GM23248 (cell line): ENCODE measurements at regions not wholly inside any gene's neighbourhood (a gene's known extent, or its start where the extent isn't known, plus 50 kb on each side); places are given as distances from the start of the nearest gene placed in this dataset.
A peak's percentile ranks its signal among the peaks of the same experiment; 100 is the strongest.

Experiments used
- DNase-seq: peaks from one replicate; pipeline ENCODE4 v3.0.0-alpha.2; 2015
- H2AFZ ChIP-seq: fragments of 200-600 bp; sonication (generic); 2 replicates; pipeline ENCODE4 v1.6.1; 2016; ENCODE audit warnings: antibody characterized with exemption
- H3F3A ChIP-seq: fragments of 200-600 bp; sonication (generic); 2 replicates; pipeline ENCODE4 v1.6.1; 2016; ENCODE audit warnings: mild to moderate bottlenecking, antibody characterized with exemption, mixed run types; ENCODE audit not compliant: insufficient read depth
- H3K27ac ChIP-seq: fragments of 200-600 bp; sonication (generic); 2 replicates; pipeline ENCODE4 v1.5.1; 2016; ENCODE audit warnings: mild to moderate bottlenecking
- H3K27me3 ChIP-seq: fragments of 200-600 bp; sonication (generic); replicated peaks from 2 replicates; pipeline ENCODE4 v1.6.1; 2016; ENCODE audit warnings: mild to moderate bottlenecking; ENCODE audit not compliant: insufficient read depth
- H3K36me3 ChIP-seq: fragments of 200-600 bp; sonication (generic); 2 replicates; pipeline ENCODE4 v1.6.1; 2016; ENCODE audit warnings: low read depth, mild to moderate bottlenecking
- H3K4me1 ChIP-seq: fragments of 200-600 bp; sonication (generic); 2 replicates; pipeline ENCODE4 v1.6.1; 2016; ENCODE audit warnings: mild to moderate bottlenecking; ENCODE audit not compliant: insufficient read depth
- H3K4me2 ChIP-seq: fragments of 200-600 bp; sonication (generic); one replicate; pipeline ENCODE4 v1.6.1; 2016; ENCODE audit warnings: mild to moderate bottlenecking; ENCODE audit not compliant: unreplicated experiment
- H3K4me3 ChIP-seq: fragments of 200-600 bp; sonication (generic); 2 replicates; pipeline ENCODE4 v1.5.1; 2016; ENCODE audit warnings: mild to moderate bottlenecking
- H3K79me2 ChIP-seq: fragments of 200-600 bp; sonication (generic); 2 replicates; pipeline ENCODE4 v1.6.1; 2016; ENCODE audit warnings: mild to moderate bottlenecking; ENCODE audit not compliant: insufficient read depth
- H3K9ac ChIP-seq: fragments of 200-600 bp; sonication (generic); 2 replicates; pipeline ENCODE4 v1.6.1; 2016; ENCODE audit warnings: mild to moderate bottlenecking
- H3K9me2 ChIP-seq: fragments of 200-600 bp; sonication (generic); 2 replicates; pipeline ENCODE4 v1.6.1; 2016; ENCODE audit warnings: mixed run types, mild to moderate bottlenecking, moderate library complexity; ENCODE audit not compliant: insufficient read depth
- H3K9me3 ChIP-seq: fragments of 200-600 bp; sonication (generic); one replicate; pipeline ENCODE4 v1.6.1; 2017; ENCODE audit warnings: low read depth
- H4K20me1 ChIP-seq: fragments of 200-600 bp; sonication (generic); 2 replicates; pipeline ENCODE4 v1.6.0; 2016; ENCODE audit not compliant: insufficient read depth
- EZH2 ChIP-seq: fragments of 200-600 bp; sonication (generic); IDR thresholded peaks from 2 replicates; pipeline ENCODE4 v1.6.1; 2018; ENCODE audit warnings: antibody characterized with exemption, mild to moderate bottlenecking; ENCODE audit not compliant: insufficient read depth, poor library complexity, severe bottlenecking
- EZH2phosphoT487 ChIP-seq: fragments of 200-600 bp; sonication (generic); IDR thresholded peaks from 2 replicates; pipeline ENCODE4 v1.6.1; 2018; ENCODE audit warnings: antibody characterized with exemption, moderate library complexity, mild to moderate bottlenecking, low read depth; ENCODE audit not compliant: insufficient read depth
- WGBS, 2 experiments: methylation state at CpG; one replicate each; pipeline ENCODE4 v1.1.6; 2015 to 2017; ENCODE audit warnings: low lambda C conversion rate in 2 of 2, low coverage in 1 of 2; ENCODE audit errors: missing lambda C conversion rate in 2 of 2; 5-methylcytosine and 5-hydroxymethylcytosine counted together
- in situ Hi-C: fragments of 300-500 bp; cut with MboI; formaldehyde crosslinking; loops from 2 replicates; pipeline ENCODE4 v1.15.0; 2020

- Histone ChIP-seq H3K9me3 (no peaks in the 10 kb centered on the region), H2AFZ (no peak overlapping the region), H3K4me1 (no peaks in the 10 kb centered on the region), H3K36me3 (no peaks in the 10 kb centered on the region), H3K4me2 (no peak overlapping the region), H4K20me1 (no peaks in the 10 kb centered on the region), H3K27ac (no peak overlapping the region), H3K9me2 (no peaks in the 10 kb centered on the region), H3K9ac (no peak overlapping the region), H3K79me2 (no peaks in the 10 kb centered on the region), H3F3A (no peaks in the 10 kb centered on the region), H3K27me3 (no peaks in the 10 kb centered on the region), H3K4me3 (no peak overlapping the region)
- DNase-seq, result no peak
- 21 to 41% methylated on average over 2 of the region's 2 CpGs for WGBS, 2 experiments
- in situ Hi-C loops, result no loop called here
- TF ChIP-seq EZH2phosphoT487, result no peak
- TF ChIP-seq EZH2, result no peak
Measured at GRCh38 chr1:198986036-198986435, 347.2 kb downstream of the PTPRC start.

- Histone ChIP-seq H2AFZ (no peak overlapping the region), H3K36me3 (no peaks in the 10 kb centered on the region), H3K9me3 (no peaks in the 10 kb centered on the region), H3F3A (no peaks in the 10 kb centered on the region), H4K20me1 (no peaks in the 10 kb centered on the region), H3K27ac (no peak overlapping the region), H3K4me3 (no peak overlapping the region), H3K9me2 (no peaks in the 10 kb centered on the region), H3K27me3 (no peaks in the 10 kb centered on the region), H3K4me1 (no peaks in the 10 kb centered on the region), H3K79me2 (no peaks in the 10 kb centered on the region), H3K9ac (no peak overlapping the region), H3K4me2 (no peak overlapping the region)
- DNase-seq, result no peak
- in situ Hi-C loops, result no loop called here
- no peak for TF ChIP-seq EZH2phosphoT487
- TF ChIP-seq EZH2, result no peak
- 30 to 53% methylated on average over 1 of the region's 1 CpG for WGBS, 2 experiments
Measured at GRCh38 chr1:198986442-198986841, 347.6 kb downstream of the PTPRC start.

DNA sequence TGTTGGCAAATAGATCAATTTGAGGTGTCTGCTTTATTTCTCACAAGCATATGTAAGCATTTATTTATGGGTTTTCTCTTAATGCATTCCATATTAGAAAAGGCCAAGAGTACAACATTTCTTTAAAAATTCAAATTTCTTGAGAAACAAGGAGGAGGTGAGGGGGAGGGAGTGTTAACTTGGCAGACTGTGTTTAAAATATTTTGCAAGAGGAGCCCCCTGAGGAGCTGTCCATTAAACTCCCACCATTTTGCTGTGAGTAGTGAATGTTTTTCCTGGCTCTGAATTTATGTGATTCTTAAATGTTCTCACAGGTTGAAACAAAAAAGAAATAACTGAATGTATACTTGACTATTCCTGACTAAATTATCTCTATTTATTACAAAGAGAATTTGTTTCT lies 363.8 kb downstream of the PTPRC start:
- Histone ChIP-seq H3K79me2 (no peaks in the 10 kb centered on the region), H3K27me3 (no peaks in the 10 kb centered on the region), H3F3A (no peaks in the 10 kb centered on the region), H3K9me2 (no peaks in the 10 kb centered on the region), H4K20me1 (no peaks in the 10 kb centered on the region), H3K27ac (no peak overlapping the region), H3K4me2 (no peak overlapping the region), H3K9me3 (no peaks in the 10 kb centered on the region), H3K4me1 (no peaks in the 10 kb centered on the region), H3K36me3 (no peaks in the 10 kb centered on the region), H3K4me3 (no peak overlapping the region), H2AFZ (no peak overlapping the region), H3K9ac (no peak overlapping the region)
- in situ Hi-C loops, result no loop called here
- no peak for TF ChIP-seq EZH2
- no peak for TF ChIP-seq EZH2phosphoT487
- DNase-seq, result no peak

GRCh38 chr1:199007423-199007822 lies 368.6 kb downstream of the PTPRC start:
- Histone ChIP-seq H3K27ac (no peak overlapping the region), H4K20me1 (no peaks in the 10 kb centered on the region), H3K9me2 (no peaks in the 10 kb centered on the region), H3K9me3 (no peaks in the 10 kb centered on the region), H3K4me1 (no peaks in the 10 kb centered on the region), H3F3A (no peaks in the 10 kb centered on the region), H3K27me3 (no peaks in the 10 kb centered on the region), H3K9ac (no peak overlapping the region), H3K4me2 (no peak overlapping the region), H3K79me2 (no peaks in the 10 kb centered on the region), H2AFZ (no peak overlapping the region), H3K36me3 (no peaks in the 10 kb centered on the region), H3K4me3 (no peak overlapping the region)
- DNase-seq, result peak; percentile 4
- WGBS, 2 experiments, result 27% methylated on average over 2 of the region's 2 CpGs
- in situ Hi-C loops, result no loop called here
- TF ChIP-seq EZH2phosphoT487 (no peak), EZH2 (no peak)

GRCh38 chr1:199009447-199009846 lies 370.6 kb downstream of the PTPRC start:
- H3K9ac ChIP-seq, result no peak overlapping the region
- H3K9me3 ChIP-seq, result no peaks in the 10 kb centered on the region
- no peaks in the 10 kb centered on the region for H3K4me1 ChIP-seq
- H3K79me2 ChIP-seq, result no peaks in the 10 kb centered on the region
- H4K20me1 ChIP-seq, result no peaks in the 10 kb centered on the region
- H3K36me3 ChIP-seq, result no peaks in the 10 kb centered on the region
- H3F3A ChIP-seq, result no peaks in the 10 kb centered on the region
- WGBS, 2 experiments, result 20 to 22% methylated on average over 5 of the region's 5 CpGs
- no peaks in the 10 kb centered on the region for H3K9me2 ChIP-seq
- H2AFZ ChIP-seq, result peak overlapping the region; percentile 39; the same call in 1 of the 2 replicates
- no peak overlapping the region for H3K27ac ChIP-seq
- H3K27me3 ChIP-seq, result no peaks in the 10 kb centered on the region
- in situ Hi-C loops, result no loop called here
- no peak for TF ChIP-seq EZH2phosphoT487
- TF ChIP-seq EZH2, result no peak
- DNase-seq, result no peak
- H3K4me2 ChIP-seq, result no peak overlapping the region
- H3K4me3 ChIP-seq, result no peak overlapping the region
